ENCODE measurements at regions not wholly inside any gene's neighbourhood (a gene's known extent, or its start where the extent isn't known, plus 50 kb on each side); places are given as distances from the start of the nearest gene placed in this dataset.

- no peaks in the 10 kb centered on the region for H3K36me3 Mint-ChIP-seq (ENCODE audit: low read depth)
- TF ChIP-seq CTCF (IDR thresholded peaks at IDR 0.05), result no peak
- H3K27ac Mint-ChIP-seq, result no peak overlapping the region
- no peak overlapping the region for H3K4me3 Mint-ChIP-seq
- no peak for DNase-seq
- peaks cover 8% of the 10 kb centered on the region for H3K27me3 Mint-ChIP-seq (ENCODE audit: low read depth, poor library complexity)
- H3K4me1 Mint-ChIP-seq, result peaks cover 61% of the 10 kb centered on the region
- H3K9me3 Mint-ChIP-seq, result no peaks in the 10 kb centered on the region
Measured at GRCh38 chr15:79526376-79526775, 94.2 kb downstream of the MINAR1 start.

- DNase-seq, result no peak
- Mint-ChIP-seq H3K36me3 (ENCODE audit: low read depth) (no peaks in the 10 kb centered on the region), H3K27ac (no peak overlapping the region), H3K27me3 (ENCODE audit: low read depth, poor library complexity) (peaks cover 8% of the 10 kb centered on the region), H3K4me1 (peaks cover 50% of the 10 kb centered on the region), H3K4me3 (no peak overlapping the region), H3K9me3 (no peaks in the 10 kb centered on the region)
- TF ChIP-seq CTCF (IDR thresholded peaks at IDR 0.05), result no peak
Measured at GRCh38 chr15:79527821-79528220, 95.7 kb downstream of the MINAR1 start.

GRCh38 chr15:79529157-79529785 lies 97.1 kb downstream of the MINAR1 start:
- H3K4me1 Mint-ChIP-seq, result peaks cover 46% of the 10 kb centered on the region

GRCh38 chr15:79535536-79535935 lies 103.4 kb downstream of the MINAR1 start:
- no peak overlapping the region for H3K4me3 Mint-ChIP-seq
- DNase-seq, result no peak
- no peaks in the 10 kb centered on the region for H3K27me3 Mint-ChIP-seq (ENCODE audit: low read depth, poor library complexity)
- H3K4me1 Mint-ChIP-seq, result peaks cover 15% of the 10 kb centered on the region
- no peaks in the 10 kb centered on the region for H3K36me3 Mint-ChIP-seq (ENCODE audit: low read depth)
- no peaks in the 10 kb centered on the region for H3K9me3 Mint-ChIP-seq
- no peak for TF ChIP-seq CTCF (IDR thresholded peaks at IDR 0.05)
- H3K27ac Mint-ChIP-seq, result no peak overlapping the region

More at GRCh38 chr15:79529157-79529785, 97.1 kb downstream of the MINAR1 start:
- no peak for TF ChIP-seq CTCF (IDR thresholded peaks at IDR 0.05)
- Mint-ChIP-seq H3K36me3 (ENCODE audit: low read depth) (no peaks in the 10 kb centered on the region), H3K9me3 (no peaks in the 10 kb centered on the region), H3K4me3 (peak overlapping the region; percentile 21), H3K27me3 (ENCODE audit: low read depth, poor library complexity) (peaks cover 3% of the 10 kb centered on the region), H3K27ac (peak overlapping the region; percentile 55)
- peak; percentile 30 for DNase-seq

- TF ChIP-seq CTCF (IDR thresholded peaks at IDR 0.05), result no peak
- Mint-ChIP-seq H3K36me3 (ENCODE audit: low read depth) (no peaks in the 10 kb centered on the region), H3K4me1 (peaks cover 30% of the 10 kb centered on the region), H3K9me3 (no peaks in the 10 kb centered on the region), H3K27me3 (ENCODE audit: low read depth, poor library complexity) (peaks cover 4% of the 10 kb centered on the region), H3K27ac (no peak overlapping the region), H3K4me3 (no peak overlapping the region)
- DNase-seq, result no peak
Measured at GRCh38 chr15:79538527-79538926, 106.4 kb downstream of the MINAR1 start.

- Mint-ChIP-seq H3K9me3 (no peaks in the 10 kb centered on the region), H3K4me3 (no peak overlapping the region), H3K27me3 (ENCODE audit: low read depth, poor library complexity) (peaks cover 4% of the 10 kb centered on the region), H3K36me3 (ENCODE audit: low read depth) (no peaks in the 10 kb centered on the region), H3K27ac (no peak overlapping the region), H3K4me1 (peaks cover 24% of the 10 kb centered on the region)
- TF ChIP-seq CTCF (IDR thresholded peaks at IDR 0.05), result no peak
- no peak for DNase-seq
Measured at GRCh38 chr15:79539401-79539800, 107.3 kb downstream of the MINAR1 start.

Measured in nephron progenitor cell (in vitro differentiated cells).